A673 (cell line): ENCODE measurements at regions not wholly inside any gene's neighbourhood (a gene's known extent, or its start where the extent isn't known, plus 50 kb on each side); places are given as distances from the start of the nearest gene placed in this dataset.

Experiments used
- CTCF ChIP-seq: fragments of 300-800, 200-600 bp; sonication (generic); conservative IDR thresholded peaks from 2 replicates; pipeline ENCODE4 v1.5.1; 2017; ENCODE audit warnings: low read depth, mild to moderate bottlenecking, antibody characterized with exemption, low read length, moderate library complexity, mixed read lengths
- EZH2 ChIP-seq: fragments of 200-600 bp; sonication (generic); IDR thresholded peaks from 2 replicates; pipeline ENCODE4 v1.6.1; 2017; ENCODE audit warnings: borderline replicate concordance, low read depth, mild to moderate bottlenecking, mixed read lengths, antibody characterized with exemption, low read length; ENCODE audit not compliant: poor library complexity, severe bottlenecking

DNA sequence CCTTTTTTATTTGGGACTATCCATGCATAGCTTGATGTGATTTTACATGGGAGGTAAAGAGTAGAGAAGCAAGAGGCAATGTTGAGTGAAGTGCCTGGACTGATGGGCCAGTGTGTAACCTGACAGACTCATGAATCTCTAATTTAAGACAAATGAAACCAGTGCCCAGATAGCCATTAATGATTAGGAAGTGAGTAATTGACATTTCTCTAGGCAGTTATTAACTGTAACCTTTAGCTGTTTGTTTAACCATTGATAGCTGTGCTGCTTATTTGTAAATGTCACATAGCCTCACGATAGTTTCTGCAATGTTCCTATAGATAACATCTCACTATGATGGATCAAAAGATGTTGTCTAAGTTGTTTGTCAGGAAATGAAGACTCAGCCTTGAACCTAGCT is 1047.5 kb upstream of the SPRY2 start:
- no peak for TF ChIP-seq CTCF
- TF ChIP-seq EZH2 = no peak
